SU-DHL-6 (cell line): ENCODE measurements at regions not wholly inside any gene's neighbourhood (a gene's known extent, or its start where the extent isn't known, plus 50 kb on each side); places are given as distances from the start of the nearest gene placed in this dataset.

Source experiments
- H2AFZ ChIP-seq: fragments of 200-600 bp; sonication (generic); 2 replicates; pipeline ENCODE4 v1.6.1; 2014; ENCODE audit warnings: low read depth, mild to moderate bottlenecking, moderate library complexity, mixed read lengths, antibody characterized with exemption, low read length; ENCODE audit not compliant: severe bottlenecking
- H3F3A ChIP-seq: fragments of 200-600 bp; shearing (Covaris generic); 2 replicates; pipeline ENCODE4 v1.6.0; 2016; ENCODE audit warnings: antibody characterized with exemption, mild to moderate bottlenecking; ENCODE audit not compliant: insufficient read depth
- H3K27ac ChIP-seq: fragments of 200-600 bp; sonication (generic); 2 replicates; pipeline ENCODE4 v1.5.1; 2016; ENCODE audit warnings: low read depth, mild to moderate bottlenecking, low read length, moderate library complexity, mixed read lengths
- H3K27me3 ChIP-seq: fragments of 200-600 bp; sonication (generic), shearing (Covaris generic); 2 replicates; pipeline ENCODE4 v1.6.0; 2014; ENCODE audit warnings: mild to moderate bottlenecking, low read length
- H3K36me3 ChIP-seq: fragments of 200-600 bp; sonication (generic); 2 replicates; pipeline ENCODE4 v1.6.1; 2014; ENCODE audit warnings: mild to moderate bottlenecking, low read length, mixed read lengths
- H3K4me2 ChIP-seq: fragments of 300-600, 200-600 bp; shearing (Covaris generic), sonication (generic); 2 replicates; pipeline ENCODE4 v1.6.0; 2014; ENCODE audit warnings: low read length, low read depth, mild to moderate bottlenecking; ENCODE audit not compliant: poor library complexity, severe bottlenecking
- H3K4me3 ChIP-seq: fragments of 200-600 bp; sonication (generic); 2 replicates; pipeline ENCODE4 v1.5.1; 2014; ENCODE audit warnings: antibody characterized with exemption, low read length, mild to moderate bottlenecking, mixed read lengths; ENCODE audit not compliant: insufficient read depth, poor library complexity, severe bottlenecking
- H3K79me2 ChIP-seq: fragments of 200-600 bp; sonication (generic); 2 replicates; pipeline ENCODE4 v1.6.1; 2014; ENCODE audit warnings: mild to moderate bottlenecking, low read length, moderate library complexity; ENCODE audit not compliant: insufficient read depth
- H3K9ac ChIP-seq: fragments of 200-600 bp; sonication (generic); 2 replicates; pipeline ENCODE4 v1.7.0; 2014; ENCODE audit warnings: mild to moderate bottlenecking, low read length
- H3K9me2 ChIP-seq: fragments of 200-600 bp; sonication (generic); replicated peaks from 2 replicates; pipeline ENCODE4 v1.6.1; 2014; ENCODE audit warnings: low read length; ENCODE audit not compliant: insufficient read depth
- H3K9me3 ChIP-seq: fragments of 200-600 bp; sonication (generic); 2 replicates; pipeline ENCODE4 v1.6.1; 2014; ENCODE audit warnings: low read length, mixed read lengths; ENCODE audit not compliant: insufficient read depth
- H4K20me1 ChIP-seq: fragments of 200-600 bp; sonication (generic); 2 replicates; pipeline ENCODE4 v1.6.1; 2014; ENCODE audit warnings: low read depth, mild to moderate bottlenecking, antibody characterized with exemption, low read length, moderate library complexity, mixed read lengths
- EZH2phosphoT487 ChIP-seq: fragments of 200-600 bp; sonication (generic), shearing (Covaris generic); conservative IDR thresholded peaks from 2 replicates; pipeline ENCODE4 v1.6.1; 2018; ENCODE audit warnings: mild to moderate bottlenecking, antibody characterized with exemption, low read length, moderate library complexity, mixed read lengths
- TF ChIP-seq, protein P1 (sequence below): fragments of 200-600 bp; sonication (generic); IDR thresholded peaks from one replicate; pipeline ENCODE4 v1.5.1; 2017; ENCODE audit warnings: antibody characterized with exemption, mild to moderate bottlenecking, low read length, moderate library complexity; ENCODE audit not compliant: insufficient read depth, poor library complexity, severe bottlenecking

DNA sequence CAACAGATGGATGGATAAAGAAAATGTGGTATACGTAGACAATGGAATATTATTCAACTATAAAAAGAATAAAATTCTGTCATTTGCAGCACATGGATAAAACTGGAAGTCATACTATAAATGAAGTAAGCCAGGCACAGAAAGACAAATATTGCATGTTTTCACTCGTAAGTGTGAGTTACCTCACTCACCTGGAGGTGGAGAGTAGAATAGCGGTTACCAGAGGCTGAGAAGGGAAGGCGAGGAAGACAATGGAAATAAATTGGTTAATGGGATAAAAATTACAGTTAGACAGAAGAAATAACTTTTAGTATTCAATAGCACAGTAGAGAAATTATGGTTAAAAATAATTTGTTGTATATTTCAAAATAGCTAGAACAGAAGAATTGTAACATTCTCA, 141.6 kb downstream of the EFHB start:
- H3F3A ChIP-seq, result no peaks in the 10 kb centered on the region
- no peak overlapping the region for H3K4me3 ChIP-seq
- no peaks in the 10 kb centered on the region for H3K79me2 ChIP-seq
- H3K4me2 ChIP-seq, result no peak overlapping the region
- no peak for TF ChIP-seq EZH2phosphoT487
- TF ChIP-seq, protein P1, sequence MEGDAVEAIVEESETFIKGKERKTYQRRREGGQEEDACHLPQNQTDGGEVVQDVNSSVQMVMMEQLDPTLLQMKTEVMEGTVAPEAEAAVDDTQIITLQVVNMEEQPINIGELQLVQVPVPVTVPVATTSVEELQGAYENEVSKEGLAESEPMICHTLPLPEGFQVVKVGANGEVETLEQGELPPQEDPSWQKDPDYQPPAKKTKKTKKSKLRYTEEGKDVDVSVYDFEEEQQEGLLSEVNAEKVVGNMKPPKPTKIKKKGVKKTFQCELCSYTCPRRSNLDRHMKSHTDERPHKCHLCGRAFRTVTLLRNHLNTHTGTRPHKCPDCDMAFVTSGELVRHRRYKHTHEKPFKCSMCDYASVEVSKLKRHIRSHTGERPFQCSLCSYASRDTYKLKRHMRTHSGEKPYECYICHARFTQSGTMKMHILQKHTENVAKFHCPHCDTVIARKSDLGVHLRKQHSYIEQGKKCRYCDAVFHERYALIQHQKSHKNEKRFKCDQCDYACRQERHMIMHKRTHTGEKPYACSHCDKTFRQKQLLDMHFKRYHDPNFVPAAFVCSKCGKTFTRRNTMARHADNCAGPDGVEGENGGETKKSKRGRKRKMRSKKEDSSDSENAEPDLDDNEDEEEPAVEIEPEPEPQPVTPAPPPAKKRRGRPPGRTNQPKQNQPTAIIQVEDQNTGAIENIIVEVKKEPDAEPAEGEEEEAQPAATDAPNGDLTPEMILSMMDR, result no peak
- H3K27me3 ChIP-seq, result no peaks in the 10 kb centered on the region
- no peak overlapping the region for H3K9ac ChIP-seq
- H3K27ac ChIP-seq, result no peak overlapping the region
- no peaks in the 10 kb centered on the region for H4K20me1 ChIP-seq
- no peaks in the 10 kb centered on the region for H3K9me2 ChIP-seq
- no peaks in the 10 kb centered on the region for H3K36me3 ChIP-seq
- no peak overlapping the region for H2AFZ ChIP-seq
- no peaks in the 10 kb centered on the region for H3K9me3 ChIP-seq

GRCh38 chr3:19775765-19776164, 158.3 kb downstream of the EFHB start:
- Histone ChIP-seq H4K20me1 (no peaks in the 10 kb centered on the region), H3K27me3 (no peaks in the 10 kb centered on the region), H3K9ac (no peak overlapping the region), H3K9me2 (no peaks in the 10 kb centered on the region), H3K79me2 (no peaks in the 10 kb centered on the region), H3K36me3 (no peaks in the 10 kb centered on the region), H3K4me2 (no peak overlapping the region), H3K4me3 (no peak overlapping the region), H3K9me3 (no peaks in the 10 kb centered on the region), H2AFZ (no peak overlapping the region), H3K27ac (no peak overlapping the region), H3F3A (no peaks in the 10 kb centered on the region)
- no peak for TF ChIP-seq EZH2phosphoT487
- TF ChIP-seq, protein P1, result no peak

DNA sequence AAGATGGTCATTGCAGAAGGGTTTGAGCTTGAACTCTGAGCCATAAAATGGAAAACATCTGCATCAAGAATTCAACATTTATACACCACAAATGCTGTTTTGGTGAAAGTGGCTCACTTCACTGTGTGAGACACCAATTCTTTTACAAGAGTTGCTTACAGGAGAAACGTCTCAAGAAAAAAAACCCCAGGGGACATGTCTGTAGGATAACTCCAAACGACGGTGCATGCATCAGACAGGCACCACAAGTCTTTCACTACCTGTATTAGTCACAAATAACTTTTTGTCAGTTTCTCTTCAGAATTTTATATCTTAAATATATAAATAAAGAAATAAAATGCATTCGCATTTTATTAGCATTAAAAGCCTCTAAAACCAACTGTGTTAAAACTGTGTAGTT, 164.3 kb downstream of the EFHB start:
- Histone ChIP-seq H3K27me3 (no peaks in the 10 kb centered on the region), H3K36me3 (no peaks in the 10 kb centered on the region), H3K9me2 (no peaks in the 10 kb centered on the region), H3K79me2 (no peaks in the 10 kb centered on the region), H3K9ac (no peak overlapping the region), H3F3A (no peaks in the 10 kb centered on the region), H2AFZ (no peak overlapping the region), H3K27ac (no peak overlapping the region), H3K4me3 (no peak overlapping the region), H3K9me3 (no peaks in the 10 kb centered on the region), H3K4me2 (no peak overlapping the region), H4K20me1 (no peaks in the 10 kb centered on the region)
- TF ChIP-seq, protein P1, result no peak
- TF ChIP-seq EZH2phosphoT487, result no peak
